Astrocyte (in vitro differentiated cells and primary cell): ENCODE measurements at regions not wholly inside any gene's neighbourhood (a gene's known extent, or its start where the extent isn't known, plus 50 kb on each side); places are given as distances from the start of the nearest gene placed in this dataset.

Source experiments
- DNase-seq: peaks from one replicate; pipeline ENCODE4 v3.0.0-alpha.2; 2010; ENCODE audit warnings: low read depth
- FAIRE-seq: peaks from 2 replicates; lab custom pipeline; 2011; peaks lifted over from hg19 to GRCh38; lab: Jason Lieb, UNC
- H2AFZ ChIP-seq: 2 replicates; pipeline ENCODE4 v1.6.0; 2012; ENCODE audit warnings: low read depth, low read length, inconsistent platforms
- H3K27ac ChIP-seq: 2 replicates; pipeline ENCODE4 v1.5.1; 2011; ENCODE audit warnings: low read depth, low read length, inconsistent platforms
- H3K27me3 ChIP-seq: 2 replicates; pipeline ENCODE4 v1.6.0; 2011; ENCODE audit warnings: low read length, inconsistent platforms; ENCODE audit not compliant: insufficient read depth
- H3K36me3 ChIP-seq: 2 replicates; pipeline ENCODE4 v1.5.1; 2011; ENCODE audit warnings: low read length, inconsistent platforms; ENCODE audit not compliant: insufficient read depth
- H3K4me1 ChIP-seq: 2 replicates; pipeline ENCODE4 v1.5.1; 2011; ENCODE audit warnings: low read length, inconsistent platforms; ENCODE audit not compliant: insufficient read depth
- H3K4me2 ChIP-seq: 2 replicates; pipeline ENCODE4 v1.6.0; 2012; ENCODE audit warnings: low read length, inconsistent platforms
- H3K4me3 ChIP-seq: 2 replicates; pipeline ENCODE4 v1.5.1; 2011; ENCODE audit warnings: low read depth, mild to moderate bottlenecking, low read length, inconsistent platforms; ENCODE audit not compliant: insufficient read depth
- H3K79me2 ChIP-seq: 2 replicates; pipeline ENCODE4 v1.6.0; 2012; ENCODE audit warnings: mild to moderate bottlenecking, low read length, inconsistent platforms; ENCODE audit not compliant: insufficient read depth
- H3K9ac ChIP-seq: 2 replicates; pipeline ENCODE4 v1.6.0; 2012; ENCODE audit warnings: mild to moderate bottlenecking, low read length, inconsistent platforms
- H3K9me3 ChIP-seq: 2 replicates; pipeline ENCODE4 v1.5.1; 2012; ENCODE audit warnings: low read depth, mild to moderate bottlenecking, low read length, inconsistent platforms; ENCODE audit not compliant: insufficient read depth
- H4K20me1 ChIP-seq: 2 replicates; pipeline ENCODE4 v1.6.0; 2012; ENCODE audit warnings: low read length, inconsistent platforms; ENCODE audit not compliant: insufficient read depth
- H3K27ac Mint-ChIP-seq: one replicate; pipeline ENCODE4 v1.8.0; 2021; ENCODE audit warnings: mild to moderate bottlenecking, mixed read lengths; ENCODE audit not compliant: unreplicated experiment
- H3K27me3 Mint-ChIP-seq: one replicate; pipeline ENCODE4 v1.8.0; 2021; ENCODE audit warnings: low read depth, mixed read lengths; ENCODE audit not compliant: unreplicated experiment
- H3K36me3 Mint-ChIP-seq: one replicate; pipeline ENCODE4 v1.8.0; 2021; ENCODE audit warnings: low read depth, mixed read lengths; ENCODE audit not compliant: unreplicated experiment
- H3K4me1 Mint-ChIP-seq: one replicate; pipeline ENCODE4 v1.8.0; 2021; ENCODE audit warnings: low read depth, mixed read lengths; ENCODE audit not compliant: unreplicated experiment
- H3K4me3 Mint-ChIP-seq: one replicate; pipeline ENCODE4 v1.8.0; 2021; ENCODE audit warnings: mild to moderate bottlenecking, moderate library complexity, mixed read lengths; ENCODE audit not compliant: unreplicated experiment
- H3K9me3 Mint-ChIP-seq: one replicate; pipeline ENCODE4 v1.8.0; 2021; ENCODE audit warnings: mild to moderate bottlenecking, mixed read lengths; ENCODE audit not compliant: unreplicated experiment
- EZH2 ChIP-seq: IDR thresholded peaks from 2 replicates; pipeline ENCODE4 v1.6.1; 2012; ENCODE audit warnings: mild to moderate bottlenecking, low read length, inconsistent platforms; ENCODE audit not compliant: insufficient read depth
- TF ChIP-seq, protein P1 (sequence below): IDR thresholded peaks from 2 replicates; pipeline ENCODE4 v1.5.1; 2011; ENCODE audit warnings: low read depth, mild to moderate bottlenecking, inconsistent platforms, low read length, moderate library complexity; ENCODE audit not compliant: insufficient read depth

- H3K36me3 ChIP-seq: no peaks in the 10 kb centered on the region
- peak overlapping the region; percentile 12 for H3K4me3 ChIP-seq
- peaks cover 30% of the 10 kb centered on the region for H3K4me1 Mint-ChIP-seq
Observed at GRCh38 chr3:20680990-20681628, 495.1 kb upstream of the SGO1 start.

GRCh38 chr3:20673866-20674265, 487.9 kb upstream of the SGO1 start:
- H3K27ac ChIP-seq: no peak overlapping the region
- DNase-seq (no peak), FAIRE-seq (no peak)
- Mint-ChIP-seq H3K4me3 (no peak overlapping the region), H3K4me1 (peaks cover 9% of the 10 kb centered on the region), H3K27me3 (no peaks in the 10 kb centered on the region), H3K36me3 (no peaks in the 10 kb centered on the region), H3K9me3 (peaks cover 2% of the 10 kb centered on the region), H3K27ac (no peak overlapping the region)
- H3K9ac ChIP-seq: no peak overlapping the region
- no peak overlapping the region for H3K4me3 ChIP-seq
- TF ChIP-seq, protein P1, sequence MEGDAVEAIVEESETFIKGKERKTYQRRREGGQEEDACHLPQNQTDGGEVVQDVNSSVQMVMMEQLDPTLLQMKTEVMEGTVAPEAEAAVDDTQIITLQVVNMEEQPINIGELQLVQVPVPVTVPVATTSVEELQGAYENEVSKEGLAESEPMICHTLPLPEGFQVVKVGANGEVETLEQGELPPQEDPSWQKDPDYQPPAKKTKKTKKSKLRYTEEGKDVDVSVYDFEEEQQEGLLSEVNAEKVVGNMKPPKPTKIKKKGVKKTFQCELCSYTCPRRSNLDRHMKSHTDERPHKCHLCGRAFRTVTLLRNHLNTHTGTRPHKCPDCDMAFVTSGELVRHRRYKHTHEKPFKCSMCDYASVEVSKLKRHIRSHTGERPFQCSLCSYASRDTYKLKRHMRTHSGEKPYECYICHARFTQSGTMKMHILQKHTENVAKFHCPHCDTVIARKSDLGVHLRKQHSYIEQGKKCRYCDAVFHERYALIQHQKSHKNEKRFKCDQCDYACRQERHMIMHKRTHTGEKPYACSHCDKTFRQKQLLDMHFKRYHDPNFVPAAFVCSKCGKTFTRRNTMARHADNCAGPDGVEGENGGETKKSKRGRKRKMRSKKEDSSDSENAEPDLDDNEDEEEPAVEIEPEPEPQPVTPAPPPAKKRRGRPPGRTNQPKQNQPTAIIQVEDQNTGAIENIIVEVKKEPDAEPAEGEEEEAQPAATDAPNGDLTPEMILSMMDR: no peak
- TF ChIP-seq EZH2: no peak
- H2AFZ ChIP-seq: no peak overlapping the region
- no peaks in the 10 kb centered on the region for H3K4me1 ChIP-seq
- no peaks in the 10 kb centered on the region for H4K20me1 ChIP-seq
- H3K36me3 ChIP-seq: no peaks in the 10 kb centered on the region
- no peaks in the 10 kb centered on the region for H3K79me2 ChIP-seq
- H3K4me2 ChIP-seq: no peak overlapping the region
- H3K9me3 ChIP-seq: no peaks in the 10 kb centered on the region
- no peaks in the 10 kb centered on the region for H3K27me3 ChIP-seq

More at GRCh38 chr3:20680990-20681628, 495.1 kb upstream of the SGO1 start:
- H2AFZ ChIP-seq: peak overlapping the region; percentile 6
- no peaks in the 10 kb centered on the region for H3K9me3 ChIP-seq
- peaks cover 2% of the 10 kb centered on the region for H3K9me3 Mint-ChIP-seq
- peak overlapping the region; percentile 3 for H3K9ac ChIP-seq
- no peaks in the 10 kb centered on the region for H3K27me3 Mint-ChIP-seq
- H3K27me3 ChIP-seq: no peaks in the 10 kb centered on the region
- peak; percentile 49 for DNase-seq
- H3K36me3 Mint-ChIP-seq: no peaks in the 10 kb centered on the region
- peak overlapping the region; percentile 29 for H3K4me2 ChIP-seq
- H3K79me2 ChIP-seq: no peaks in the 10 kb centered on the region
- H3K4me1 ChIP-seq: peaks cover 28% of the 10 kb centered on the region
- TF ChIP-seq EZH2: no peak
- H3K27ac ChIP-seq: peak overlapping the region; percentile 69
- FAIRE-seq: peak; percentile 29
- H3K27ac Mint-ChIP-seq: no peak overlapping the region
- no peaks in the 10 kb centered on the region for H4K20me1 ChIP-seq
- H3K4me3 Mint-ChIP-seq: no peak overlapping the region

- H3K27me3 Mint-ChIP-seq: no peaks in the 10 kb centered on the region
- H3K9me3 Mint-ChIP-seq: peaks cover 2% of the 10 kb centered on the region
- Histone ChIP-seq H3K4me2 (no peak overlapping the region), H3K27ac (no peak overlapping the region), H4K20me1 (no peaks in the 10 kb centered on the region), H3K9me3 (no peaks in the 10 kb centered on the region), H2AFZ (peak overlapping the region; percentile 61), H3K4me1 (peaks cover 8% of the 10 kb centered on the region), H3K27me3 (no peaks in the 10 kb centered on the region), H3K4me3 (no peak overlapping the region), H3K9ac (no peak overlapping the region), H3K79me2 (no peaks in the 10 kb centered on the region), H3K36me3 (no peaks in the 10 kb centered on the region)
- FAIRE-seq (no peak), DNase-seq (no peak)
- TF ChIP-seq, protein P1: no peak
- no peak for TF ChIP-seq EZH2
- no peak overlapping the region for H3K4me3 Mint-ChIP-seq
- peaks cover 13% of the 10 kb centered on the region for H3K4me1 Mint-ChIP-seq
- no peak overlapping the region for H3K27ac Mint-ChIP-seq
- no peaks in the 10 kb centered on the region for H3K36me3 Mint-ChIP-seq
Observed at GRCh38 chr3:20669675-20670074, 483.7 kb upstream of the SGO1 start.
